Mammary epithelial cell (primary cell): ENCODE measurements at regions not wholly inside any gene's neighbourhood (a gene's known extent, or its start where the extent isn't known, plus 50 kb on each side); places are given as distances from the start of the nearest gene placed in this dataset.

Experiments used
- CTCF ChIP-seq, 2 donors: IDR thresholded peaks in 1 of 2; conservative IDR thresholded peaks in 1 of 2; 2 replicates each; pipeline ENCODE4 v1.5.1; 2011 to 2012; ENCODE audit warnings: inconsistent platforms in 2 of 2, low read length in 2 of 2, mild to moderate bottlenecking in 2 of 2, control low read depth in 1 of 2, low read depth in 1 of 2; ENCODE audit not compliant: insufficient read depth in 1 of 2; ENCODE audit errors: extremely low read depth in 1 of 2
- EZH2 ChIP-seq: IDR thresholded peaks from 2 replicates; pipeline ENCODE4 v1.6.1; 2012; ENCODE audit warnings: low read length, inconsistent platforms, borderline replicate concordance

GRCh38 chr4:89379511-89380044 lies 72.0 kb upstream of the GPRIN3 start:
- no peak for TF ChIP-seq CTCF (conservative IDR thresholded peaks at IDR 0.05 in 1 of 2, IDR thresholded peaks at IDR 0.05 in 1 of 2; ENCODE audit: extremely low read depth in 1 of 2, insufficient read depth in 1 of 2, low read depth in 1 of 2, low read length in 2 of 2)
- TF ChIP-seq EZH2: no peak
